22Rv1 (cell line): ENCODE measurements at regions not wholly inside any gene's neighbourhood (a gene's known extent, or its start where the extent isn't known, plus 50 kb on each side); places are given as distances from the start of the nearest gene placed in this dataset.

Source experiments
- H3K27ac ChIP-seq: fragments of 450-650 bp; 2 replicates; pipeline ENCODE4 v1.5.1; 2017
- CTCF ChIP-seq: fragments of 450-650 bp; IDR thresholded peaks from 2 replicates; pipeline ENCODE4 v1.5.1; 2017; ENCODE audit warnings: mild to moderate bottlenecking
- ZFX ChIP-seq: fragments of 450-650 bp; IDR thresholded peaks from 2 replicates; pipeline ENCODE4 v1.6.1; 2017; ENCODE audit warnings: antibody characterized with exemption, borderline replicate concordance

- TF ChIP-seq CTCF, result no peak
- no peak for TF ChIP-seq ZFX
- no peak overlapping the region for H3K27ac ChIP-seq
These were observed 1161.9 kb upstream of the NRXN1 start for GRCh38 chr2:52193804-52194203.

- no peak overlapping the region for H3K27ac ChIP-seq
- no peak for TF ChIP-seq CTCF
- no peak for TF ChIP-seq ZFX
These were observed 1160.7 kb upstream of the NRXN1 start for GRCh38 chr2:52192656-52193055.

- no peak for TF ChIP-seq CTCF
- TF ChIP-seq ZFX, result no peak
- H3K27ac ChIP-seq, result no peak overlapping the region
These were observed 1149.1 kb upstream of the NRXN1 start for GRCh38 chr2:52181080-52181479.

GRCh38 chr2:52178845-52179244, 1146.9 kb upstream of the NRXN1 start:
- H3K27ac ChIP-seq, result no peak overlapping the region
- TF ChIP-seq ZFX (no peak), CTCF (no peak)

GRCh38 chr2:52145005-52145404, 1113.1 kb upstream of the NRXN1 start:
- TF ChIP-seq CTCF (no peak), ZFX (no peak)

GRCh38 chr2:52144590-52144989, 1112.7 kb upstream of the NRXN1 start:
- H3K27ac ChIP-seq, result no peak overlapping the region
- TF ChIP-seq CTCF (no peak), ZFX (no peak)

More at GRCh38 chr2:52145005-52145404, 1113.1 kb upstream of the NRXN1 start:
- H3K27ac ChIP-seq, result no peak overlapping the region

- TF ChIP-seq ZFX (no peak), CTCF (no peak)
These were observed 1109.1 kb upstream of the NRXN1 start for GRCh38 chr2:52141076-52141475.

More at GRCh38 chr2:52141076-52141475, 1109.1 kb upstream of the NRXN1 start:
- H3K27ac ChIP-seq, result no peak overlapping the region
